ENCODE measurements at regions not wholly inside any gene's neighbourhood (a gene's known extent, or its start where the extent isn't known, plus 50 kb on each side); places are given as distances from the start of the nearest gene placed in this dataset.

GRCh38 chr2:212915121-212915782 lies 236.2 kb downstream of the IKZF2 start:
- TF ChIP-seq, protein P1, sequence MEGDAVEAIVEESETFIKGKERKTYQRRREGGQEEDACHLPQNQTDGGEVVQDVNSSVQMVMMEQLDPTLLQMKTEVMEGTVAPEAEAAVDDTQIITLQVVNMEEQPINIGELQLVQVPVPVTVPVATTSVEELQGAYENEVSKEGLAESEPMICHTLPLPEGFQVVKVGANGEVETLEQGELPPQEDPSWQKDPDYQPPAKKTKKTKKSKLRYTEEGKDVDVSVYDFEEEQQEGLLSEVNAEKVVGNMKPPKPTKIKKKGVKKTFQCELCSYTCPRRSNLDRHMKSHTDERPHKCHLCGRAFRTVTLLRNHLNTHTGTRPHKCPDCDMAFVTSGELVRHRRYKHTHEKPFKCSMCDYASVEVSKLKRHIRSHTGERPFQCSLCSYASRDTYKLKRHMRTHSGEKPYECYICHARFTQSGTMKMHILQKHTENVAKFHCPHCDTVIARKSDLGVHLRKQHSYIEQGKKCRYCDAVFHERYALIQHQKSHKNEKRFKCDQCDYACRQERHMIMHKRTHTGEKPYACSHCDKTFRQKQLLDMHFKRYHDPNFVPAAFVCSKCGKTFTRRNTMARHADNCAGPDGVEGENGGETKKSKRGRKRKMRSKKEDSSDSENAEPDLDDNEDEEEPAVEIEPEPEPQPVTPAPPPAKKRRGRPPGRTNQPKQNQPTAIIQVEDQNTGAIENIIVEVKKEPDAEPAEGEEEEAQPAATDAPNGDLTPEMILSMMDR (IDR thresholded peaks at IDR 0.05), result no peak
- TF ChIP-seq POLR2A (IDR thresholded peaks at IDR 0.05), result no peak
